HG03060 (cell line): ENCODE measurements at regions not wholly inside any gene's neighbourhood (a gene's known extent, or its start where the extent isn't known, plus 50 kb on each side); places are given as distances from the start of the nearest gene placed in this dataset.
"Not testable (repeated sequence)": the region's sequence is repeated elsewhere in the genome, so short reads cannot be mapped to it uniquely, and the experiment has no call there.

Source experiments
- ATAC-seq: cut with Tn5 transposase; IDR thresholded peaks from one replicate; pipeline ENCODE4 v1.9.1; 2021; ENCODE audit warnings: low read depth, moderate number of reproducible peaks; ENCODE audit not compliant: unreplicated experiment

- ATAC-seq: no peak
These were observed 829.8 kb upstream of the SLC10A2 start for GRCh38 chr13:103895835-103896531.

- ATAC-seq: no peak
These were observed 828.4 kb upstream of the SLC10A2 start for GRCh38 chr13:103894626-103895025.

GRCh38 chr13:103884101-103884723, 818.0 kb upstream of the SLC10A2 start:
- ATAC-seq: no peak

- ATAC-seq: no peak
These were observed 817.5 kb upstream of the SLC10A2 start for GRCh38 chr13:103883698-103884097.

- ATAC-seq: no peak
These were observed 816.9 kb upstream of the SLC10A2 start for GRCh38 chr13:103883164-103883563.

- ATAC-seq: not testable (repeated sequence)
These were observed 813.9 kb upstream of the SLC10A2 start for GRCh38 chr13:103880146-103880545.

- no peak for ATAC-seq
These were observed 812.8 kb upstream of the SLC10A2 start for GRCh38 chr13:103878891-103879605.

- ATAC-seq: no peak
These were observed 810.4 kb upstream of the SLC10A2 start for GRCh38 chr13:103876571-103876970.

- ATAC-seq: no peak
These were observed 807.5 kb upstream of the SLC10A2 start for GRCh38 chr13:103873725-103874124.

GRCh38 chr13:103866048-103866447, 799.8 kb upstream of the SLC10A2 start:
- ATAC-seq: no peak

- no peak for ATAC-seq
These were observed 796.3 kb upstream of the SLC10A2 start for GRCh38 chr13:103862525-103862924.

GRCh38 chr13:103859952-103860351, 793.7 kb upstream of the SLC10A2 start:
- ATAC-seq: peak; percentile 45

GRCh38 chr13:103852036-103852435, 785.8 kb upstream of the SLC10A2 start:
- no peak for ATAC-seq

GRCh38 chr13:103844471-103844870, 778.3 kb upstream of the SLC10A2 start:
- ATAC-seq: no peak

GRCh38 chr13:103839460-103839859, 773.2 kb upstream of the SLC10A2 start:
- ATAC-seq: no peak

GRCh38 chr13:103835052-103835451, 768.8 kb upstream of the SLC10A2 start:
- ATAC-seq: no peak

- no peak for ATAC-seq
These were observed 767.2 kb upstream of the SLC10A2 start for GRCh38 chr13:103833294-103833852.

- no peak for ATAC-seq
These were observed 749.4 kb upstream of the SLC10A2 start for GRCh38 chr13:103815619-103816018.

- ATAC-seq: no peak
These were observed 746.8 kb upstream of the SLC10A2 start for GRCh38 chr13:103812971-103813370.

- no peak for ATAC-seq
These were observed 746.3 kb upstream of the SLC10A2 start for GRCh38 chr13:103812558-103812957.

- ATAC-seq: no peak
These were observed 743.8 kb upstream of the SLC10A2 start for GRCh38 chr13:103810026-103810425.
